SK-N-SH (cell line): ENCODE measurements at regions not wholly inside any gene's neighbourhood (a gene's known extent, or its start where the extent isn't known, plus 50 kb on each side); places are given as distances from the start of the nearest gene placed in this dataset.

Source experiments
- CTCF ChIA-PET: fragments of 300-600, 350-600 bp; formaldehyde crosslinking; extraction: SDS; loops from one replicate; lab custom pipeline; 2021; lab: Yijun Ruan, JAX
- POLR2A ChIA-PET: fragments of 350-600 bp; sonication (Branson Sonifier 250); formaldehyde crosslinking; extraction: SDS; loops from one replicate; lab custom pipeline; 2020; ENCODE audit warnings: antibody characterized with exemption, inconsistent platforms; lab: Yijun Ruan, JAX
- DNase-seq: peaks from one replicate; pipeline ENCODE4 v3.0.0; 2012
- H2AFZ ChIP-seq: fragments of 200-600 bp; sonication (generic); 2 replicates; pipeline ENCODE4 v1.8.1; 2016; ENCODE audit warnings: antibody characterized with exemption, mild to moderate bottlenecking, low read depth
- H3F3A ChIP-seq: fragments of 200-600 bp; sonication (generic); replicated peaks from 2 replicates; pipeline ENCODE3; 2016; ENCODE audit warnings: antibody characterized with exemption, mild to moderate bottlenecking; ENCODE audit not compliant: insufficient read depth
- H3K27ac ChIP-seq, 2 experiments: fragments of 200-500 bp in 1 of 2; fragments of 200-600 bp in 1 of 2; sonication (Bioruptor generic) in 1 of 2; sonication (generic), shearing (Covaris generic) in 1 of 2; 2 replicates each; pipeline versions ENCODE4 v1.5.1 to v1.6.1; 2014 to 2016; ENCODE audit warnings: low read depth in 2 of 2, inconsistent platforms in 1 of 2, low read length in 1 of 2, mild to moderate bottlenecking in 1 of 2, mixed read lengths in 1 of 2
- H3K27me3 ChIP-seq: fragments of 200-600 bp; sonication (generic), shearing (Covaris generic); 2 replicates; pipeline ENCODE4 v1.6.1; 2016; ENCODE audit warnings: mixed run types; ENCODE audit not compliant: insufficient read depth
- H3K36me3 ChIP-seq, 2 experiments: fragments of 200-500 bp in 1 of 2; fragments of 200-600 bp in 1 of 2; sonication (Bioruptor generic) in 1 of 2; sonication (generic) in 1 of 2; replicated peaks in 1 of 2; 2 replicates each; pipeline versions ENCODE3 to v1.5.1; 2014 to 2016; ENCODE audit warnings: low read length in 1 of 2, mild to moderate bottlenecking in 1 of 2; ENCODE audit not compliant: insufficient read depth in 2 of 2, control insufficient read depth in 1 of 2
- H3K4me1 ChIP-seq, 2 experiments: fragments of 200-500 bp in 1 of 2; fragments of 200-600 bp in 1 of 2; sonication (Bioruptor generic) in 1 of 2; sonication (generic), shearing (Covaris generic) in 1 of 2; 2 replicates each; pipeline versions ENCODE4 v1.5.1 to v1.6.1; 2014 to 2016; ENCODE audit warnings: low read depth in 1 of 2, low read length in 1 of 2, mixed run types in 1 of 2; ENCODE audit not compliant: insufficient read depth in 2 of 2, control insufficient read depth in 1 of 2
- H3K4me2 ChIP-seq: fragments of 200-600 bp; sonication (generic), shearing (Covaris generic); 2 replicates; pipeline ENCODE4 v1.6.1; 2017; ENCODE audit warnings: mixed run types
- H3K4me3 ChIP-seq, 2 experiments: fragments of 200-500 bp in 1 of 2; fragments of 200-600 bp in 1 of 2; sonication (Bioruptor generic) in 1 of 2; sonication (generic), shearing (Covaris generic) in 1 of 2; 2 replicates each; pipeline versions ENCODE4 v1.5.1 to v1.8.1; 2014 to 2016; ENCODE audit warnings: low read depth in 2 of 2, inconsistent platforms in 1 of 2, low read length in 1 of 2, mild to moderate bottlenecking in 1 of 2, mixed read lengths in 1 of 2, moderate library complexity in 1 of 2
- H3K79me2 ChIP-seq: fragments of 200-600 bp; sonication (generic); 2 replicates; pipeline ENCODE4 v1.8.1; 2017; ENCODE audit warnings: mild to moderate bottlenecking; ENCODE audit not compliant: insufficient read depth
- H3K9ac ChIP-seq: fragments of 200-600 bp; sonication (generic); 2 replicates; pipeline ENCODE4 v1.6.1; 2017; ENCODE audit warnings: mixed run types
- H3K9me2 ChIP-seq: fragments of 200-600 bp; sonication (generic); 2 replicates; pipeline ENCODE4 v1.6.1; 2017; ENCODE audit warnings: mixed run types
- H3K9me3 ChIP-seq: fragments of 200-600 bp; sonication (generic); 2 replicates; pipeline ENCODE4 v1.6.1; 2017; ENCODE audit warnings: mixed run types, mild to moderate bottlenecking, moderate library complexity
- H4K20me1 ChIP-seq: fragments of 200-600 bp; sonication (generic); 2 replicates; pipeline ENCODE4 v1.6.1; 2017; ENCODE audit warnings: mild to moderate bottlenecking, mixed run types; ENCODE audit not compliant: insufficient read depth
- CHD2 ChIP-seq: fragments of 150-350 bp; IDR thresholded peaks from 2 replicates; pipeline ENCODE4 v1.6.1; 2018; ENCODE audit warnings: low read length; ENCODE audit not compliant: partially characterized antibody
- ELF1 ChIP-seq: IDR thresholded peaks from 2 replicates; pipeline ENCODE4 v1.4.0; 2012
- EP300 ChIP-seq, 2 experiments: IDR thresholded peaks; 2 replicates each; pipeline versions ENCODE4 v1.4.0 to v1.6.1; 2012; ENCODE audit warnings: borderline replicate concordance in 1 of 2, low read depth in 1 of 2, low read length in 1 of 2
- EZH2phosphoT487 ChIP-seq: fragments of 200-600 bp; sonication (generic); IDR thresholded peaks from 2 replicates; pipeline ENCODE4 v1.6.1; 2017; ENCODE audit warnings: low read depth, mixed run types, mild to moderate bottlenecking, antibody characterized with exemption, moderate library complexity, borderline replicate concordance
- FOXM1 ChIP-seq: IDR thresholded peaks from 2 replicates; pipeline ENCODE4 v1.4.0; 2012; ENCODE audit warnings: low read depth, mild to moderate bottlenecking
- GABPA ChIP-seq: IDR thresholded peaks from 2 replicates; pipeline ENCODE4 v1.4.0; 2012; ENCODE audit warnings: low read depth, mild to moderate bottlenecking
- GATA2 ChIP-seq: sonication (generic); formaldehyde crosslinking; IDR thresholded peaks from 2 replicates; pipeline ENCODE4 v1.5.0; 2020; ENCODE audit warnings: mild to moderate bottlenecking, missing genetic modification reagents
- JUND ChIP-seq: IDR thresholded peaks from 2 replicates; pipeline ENCODE4 v1.4.0; 2012
- MEF2A ChIP-seq: IDR thresholded peaks from 2 replicates; pipeline ENCODE4 v1.4.0; 2012; ENCODE audit warnings: low read depth, borderline replicate concordance
- POLR2AphosphoS5 ChIP-seq: IDR thresholded peaks from 2 replicates; pipeline ENCODE4 v1.6.1; 2012; ENCODE audit warnings: low read depth, low read length
- RXRA ChIP-seq: IDR thresholded peaks from 2 replicates; pipeline ENCODE4 v1.4.0; 2012; ENCODE audit warnings: low read depth, mild to moderate bottlenecking, borderline replicate concordance
- SIN3A ChIP-seq: IDR thresholded peaks from 2 replicates; pipeline ENCODE4 v1.6.1; 2012; ENCODE audit warnings: low read depth, mild to moderate bottlenecking, low read length, moderate library complexity, borderline replicate concordance
- SMC3 ChIP-seq: IDR thresholded peaks from 2 replicates; pipeline ENCODE4 v1.6.1; 2012; ENCODE audit warnings: low read depth, low read length, improper control_type of control experiment
- TCF12 ChIP-seq: IDR thresholded peaks from 2 replicates; pipeline ENCODE4 v1.4.0; 2012
- TEAD4 ChIP-seq: IDR thresholded peaks from 2 replicates; pipeline ENCODE4 v1.4.0; 2012; ENCODE audit warnings: mild to moderate bottlenecking, borderline replicate concordance; ENCODE audit not compliant: insufficient read depth
- WGBS: methylation state at CpG from one replicate; pipeline ENCODE4 v1.1.6; 2017; ENCODE audit warnings: low lambda C conversion rate; 5-methylcytosine and 5-hydroxymethylcytosine counted together
- TF ChIP-seq, protein P1 (sequence below): IDR thresholded peaks from 2 replicates; pipeline ENCODE4 v1.6.1; 2012; ENCODE audit warnings: mild to moderate bottlenecking, low read depth, low read length, moderate library complexity
- TF ChIP-seq, protein P2 (sequence below): IDR thresholded peaks from 2 replicates; pipeline ENCODE4 v1.4.0; 2012; ENCODE audit warnings: low read depth, borderline replicate concordance
- TF ChIP-seq, protein P3 (sequence below): fragments of 150-350 bp; IDR thresholded peaks from 2 replicates; pipeline ENCODE4 v1.6.1; 2017; ENCODE audit warnings: antibody characterized with exemption, low read length, low read depth, borderline replicate concordance

DNA sequence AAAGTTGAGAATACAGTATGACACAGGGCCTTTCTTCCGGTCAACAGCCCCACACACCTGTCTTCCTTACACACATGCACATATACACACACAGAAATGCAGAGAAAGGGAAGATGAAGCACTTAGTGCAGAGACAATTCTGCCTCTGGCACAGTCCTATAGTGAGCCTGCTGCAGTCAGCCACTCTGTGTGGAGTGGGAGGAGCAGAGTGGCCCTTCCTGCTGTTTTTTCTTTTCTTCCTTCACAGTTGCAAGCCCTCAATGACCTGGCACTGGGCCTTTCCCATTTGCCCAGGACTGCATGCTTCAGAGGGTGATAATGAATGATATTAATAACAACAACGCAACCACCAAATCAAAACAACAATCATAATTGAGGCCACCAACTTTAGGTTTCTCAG, 527.0 kb upstream of the B3GAT1 start:
- H3K4me2 ChIP-seq, result no peak overlapping the region
- no peak for DNase-seq
- POLR2A ChIA-PET, result no interaction called here
- peaks cover 0 to 21% of the 10 kb centered on the region in 2 experiments; a peak in 1 of 4 replicates for H3K4me1 ChIP-seq
- H3K36me3 ChIP-seq, result no peaks in the 10 kb centered on the region
- no peaks in the 10 kb centered on the region for H4K20me1 ChIP-seq
- no peak overlapping the region; a peak in 1 of 4 replicates for H3K27ac ChIP-seq
- no peaks in the 10 kb centered on the region for H3F3A ChIP-seq
- no peaks in the 10 kb centered on the region for H3K27me3 ChIP-seq
- H3K79me2 ChIP-seq, result no peaks in the 10 kb centered on the region
- H3K9me3 ChIP-seq, result no peaks in the 10 kb centered on the region
- H3K4me3 ChIP-seq, result no peak overlapping the region
- CTCF ChIA-PET, result interaction anchor here (0.7 to 3.0 kb wide), 2 partner anchors 59 to 71 kb away, joined by 3 to 16 read pairs; no protein-coding TSS in a partner anchor
- TF ChIP-seq POLR2AphosphoS5 (no peak), EP300 (IDR thresholded peaks at IDR 0.05; ENCODE audit: borderline replicate concordance in 1 of 2, low read depth in 1 of 2, low read length in 1 of 2) (no peak), SIN3A (no peak), SMC3 (no peak), GATA2 (CRISPR knock-in tag) (no peak), MEF2A (no peak), JUND (no peak), ELF1 (no peak), CHD2 (no peak), FOXM1 (no peak), TEAD4 (no peak), EZH2phosphoT487 (no peak), RXRA (no peak), TCF12 (no peak), GABPA (no peak)
- TF ChIP-seq, protein P1, sequence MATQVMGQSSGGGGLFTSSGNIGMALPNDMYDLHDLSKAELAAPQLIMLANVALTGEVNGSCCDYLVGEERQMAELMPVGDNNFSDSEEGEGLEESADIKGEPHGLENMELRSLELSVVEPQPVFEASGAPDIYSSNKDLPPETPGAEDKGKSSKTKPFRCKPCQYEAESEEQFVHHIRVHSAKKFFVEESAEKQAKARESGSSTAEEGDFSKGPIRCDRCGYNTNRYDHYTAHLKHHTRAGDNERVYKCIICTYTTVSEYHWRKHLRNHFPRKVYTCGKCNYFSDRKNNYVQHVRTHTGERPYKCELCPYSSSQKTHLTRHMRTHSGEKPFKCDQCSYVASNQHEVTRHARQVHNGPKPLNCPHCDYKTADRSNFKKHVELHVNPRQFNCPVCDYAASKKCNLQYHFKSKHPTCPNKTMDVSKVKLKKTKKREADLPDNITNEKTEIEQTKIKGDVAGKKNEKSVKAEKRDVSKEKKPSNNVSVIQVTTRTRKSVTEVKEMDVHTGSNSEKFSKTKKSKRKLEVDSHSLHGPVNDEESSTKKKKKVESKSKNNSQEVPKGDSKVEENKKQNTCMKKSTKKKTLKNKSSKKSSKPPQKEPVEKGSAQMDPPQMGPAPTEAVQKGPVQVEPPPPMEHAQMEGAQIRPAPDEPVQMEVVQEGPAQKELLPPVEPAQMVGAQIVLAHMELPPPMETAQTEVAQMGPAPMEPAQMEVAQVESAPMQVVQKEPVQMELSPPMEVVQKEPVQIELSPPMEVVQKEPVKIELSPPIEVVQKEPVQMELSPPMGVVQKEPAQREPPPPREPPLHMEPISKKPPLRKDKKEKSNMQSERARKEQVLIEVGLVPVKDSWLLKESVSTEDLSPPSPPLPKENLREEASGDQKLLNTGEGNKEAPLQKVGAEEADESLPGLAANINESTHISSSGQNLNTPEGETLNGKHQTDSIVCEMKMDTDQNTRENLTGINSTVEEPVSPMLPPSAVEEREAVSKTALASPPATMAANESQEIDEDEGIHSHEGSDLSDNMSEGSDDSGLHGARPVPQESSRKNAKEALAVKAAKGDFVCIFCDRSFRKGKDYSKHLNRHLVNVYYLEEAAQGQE, result no peak
- TF ChIP-seq, protein P2, sequence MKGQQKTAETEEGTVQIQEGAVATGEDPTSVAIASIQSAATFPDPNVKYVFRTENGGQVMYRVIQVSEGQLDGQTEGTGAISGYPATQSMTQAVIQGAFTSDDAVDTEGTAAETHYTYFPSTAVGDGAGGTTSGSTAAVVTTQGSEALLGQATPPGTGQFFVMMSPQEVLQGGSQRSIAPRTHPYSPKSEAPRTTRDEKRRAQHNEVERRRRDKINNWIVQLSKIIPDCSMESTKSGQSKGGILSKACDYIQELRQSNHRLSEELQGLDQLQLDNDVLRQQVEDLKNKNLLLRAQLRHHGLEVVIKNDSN, result no peak
- TF ChIP-seq, protein P3, sequence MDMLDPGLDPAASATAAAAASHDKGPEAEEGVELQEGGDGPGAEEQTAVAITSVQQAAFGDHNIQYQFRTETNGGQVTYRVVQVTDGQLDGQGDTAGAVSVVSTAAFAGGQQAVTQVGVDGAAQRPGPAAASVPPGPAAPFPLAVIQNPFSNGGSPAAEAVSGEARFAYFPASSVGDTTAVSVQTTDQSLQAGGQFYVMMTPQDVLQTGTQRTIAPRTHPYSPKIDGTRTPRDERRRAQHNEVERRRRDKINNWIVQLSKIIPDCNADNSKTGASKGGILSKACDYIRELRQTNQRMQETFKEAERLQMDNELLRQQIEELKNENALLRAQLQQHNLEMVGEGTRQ, result no peak
- H3K9ac ChIP-seq, result no peak overlapping the region
- no peaks in the 10 kb centered on the region for H3K9me2 ChIP-seq
- 64% methylated on average over 2 of the region's 2 CpGs for WGBS
- no peak overlapping the region for H2AFZ ChIP-seq
